GM21390 (cell line): ENCODE measurements at regions not wholly inside any gene's neighbourhood (a gene's known extent, or its start where the extent isn't known, plus 50 kb on each side); places are given as distances from the start of the nearest gene placed in this dataset.
"Not testable (repeated sequence)": the region's sequence is repeated elsewhere in the genome, so short reads cannot be mapped to it uniquely, and the experiment has no call there.

Experiments used
- ATAC-seq: cut with Tn5 transposase; IDR thresholded peaks from one replicate; pipeline ENCODE4 v1.9.1; 2021; ENCODE audit not compliant: unreplicated experiment

DNA sequence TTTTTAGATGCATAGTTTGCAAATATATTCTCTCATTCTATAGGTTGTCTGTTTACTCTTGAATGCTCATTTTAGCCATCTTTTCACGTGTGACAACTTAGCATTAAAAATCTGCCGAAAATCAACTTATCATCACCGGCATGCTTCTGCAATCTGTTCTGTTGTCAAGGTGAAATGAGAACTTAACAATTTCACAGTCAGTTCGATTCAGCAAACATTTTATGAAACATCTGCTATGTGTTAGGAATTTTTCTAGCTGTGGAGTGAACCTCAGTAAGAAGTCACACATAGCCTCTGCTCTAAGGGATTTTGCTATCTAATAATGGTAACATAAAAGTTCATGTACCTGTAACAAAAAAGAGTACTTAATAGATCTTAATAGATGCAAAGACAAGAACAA is 256.1 kb downstream of the ZWINT start:
- ATAC-seq: no peak

DNA sequence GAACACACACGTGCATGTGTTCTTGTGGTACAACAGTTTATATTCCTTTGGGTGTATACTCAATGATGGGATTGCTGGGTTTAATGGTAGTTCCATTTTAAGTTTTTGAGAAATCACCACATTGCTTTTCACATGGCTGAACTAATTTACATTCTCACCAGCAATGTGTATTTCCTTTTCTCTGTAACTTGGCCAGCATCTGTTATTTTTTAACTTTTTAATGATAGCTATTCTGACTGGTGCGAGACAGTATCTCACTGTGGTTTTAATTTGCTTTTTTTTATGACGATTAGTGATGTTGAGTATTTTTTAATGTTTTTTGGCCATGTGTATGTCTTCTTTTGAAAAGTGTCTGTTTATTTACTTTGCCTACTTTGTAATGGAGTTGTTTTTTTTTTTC is 256.6 kb downstream of the ZWINT start:
- no peak for ATAC-seq

DNA sequence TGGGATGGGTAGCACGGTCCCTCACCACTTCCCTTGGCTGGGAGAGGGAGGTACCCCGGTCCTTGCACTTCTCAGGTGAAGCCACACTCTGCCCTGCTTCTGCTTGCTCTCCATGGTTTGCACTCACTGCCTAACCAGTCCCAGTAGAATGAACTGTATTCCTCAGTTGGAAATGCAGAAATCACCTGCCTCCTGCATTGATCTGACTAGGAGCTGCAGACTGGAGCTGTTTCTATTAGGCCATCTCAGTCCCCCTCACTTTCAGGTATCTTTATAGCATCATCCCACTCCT is 264.9 kb downstream of the ZWINT start:
- ATAC-seq: no peak

DNA sequence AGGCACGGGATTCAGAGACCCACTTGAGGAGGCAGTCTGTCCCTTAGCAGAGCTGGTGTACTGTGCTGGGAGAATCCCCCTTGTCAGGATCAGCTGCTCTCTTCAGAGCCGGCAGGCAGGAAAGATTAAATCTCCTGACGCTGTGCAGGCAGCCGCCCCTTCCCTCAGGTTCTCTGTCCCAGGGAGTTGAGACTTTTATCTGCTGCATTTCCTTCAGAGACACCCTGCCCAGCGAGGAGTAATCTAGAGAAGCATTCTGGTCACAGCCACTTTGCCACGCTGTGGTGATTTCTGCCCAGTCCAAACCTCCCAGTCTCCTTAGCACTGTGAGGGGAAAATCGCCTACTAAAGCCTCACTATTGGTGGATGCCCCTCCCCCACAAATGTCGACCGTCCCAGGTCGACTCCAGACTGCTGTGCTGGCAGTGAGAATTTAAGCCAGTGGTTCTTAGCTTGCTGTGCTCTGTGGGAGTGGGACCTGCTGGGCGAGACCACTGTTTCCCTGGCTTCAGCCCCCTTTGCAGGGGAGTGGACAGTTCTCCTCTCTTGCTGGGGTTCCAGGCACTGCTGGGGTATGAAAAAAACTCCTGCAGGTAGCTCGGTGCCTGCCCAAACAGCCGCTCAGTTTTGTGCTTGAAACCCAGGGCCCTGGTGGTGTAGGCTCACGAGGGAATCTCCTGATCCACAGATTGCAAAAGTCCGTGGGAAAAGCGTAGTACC is 265.4 kb downstream of the ZWINT start:
- ATAC-seq: no peak

DNA sequence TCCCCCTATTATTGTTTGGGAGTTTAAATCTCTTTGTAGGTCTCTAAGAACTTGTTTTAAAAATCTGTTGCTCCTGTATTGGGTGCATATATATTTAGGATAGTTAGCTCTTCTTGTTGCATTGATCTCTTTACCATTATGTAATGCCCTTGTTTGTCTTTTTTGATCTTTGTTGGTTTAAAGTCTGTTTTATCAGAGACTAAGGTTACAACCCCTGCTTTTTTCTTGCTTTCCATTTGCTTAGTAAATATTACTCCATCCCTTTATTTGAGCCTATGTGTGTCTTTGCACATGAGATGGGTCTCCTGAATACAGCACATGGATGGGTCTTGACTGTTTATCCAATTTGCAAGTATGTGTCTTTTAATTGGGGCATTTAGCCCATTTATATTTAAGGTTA is 267.4 kb downstream of the ZWINT start:
- ATAC-seq: not testable (repeated sequence)

DNA sequence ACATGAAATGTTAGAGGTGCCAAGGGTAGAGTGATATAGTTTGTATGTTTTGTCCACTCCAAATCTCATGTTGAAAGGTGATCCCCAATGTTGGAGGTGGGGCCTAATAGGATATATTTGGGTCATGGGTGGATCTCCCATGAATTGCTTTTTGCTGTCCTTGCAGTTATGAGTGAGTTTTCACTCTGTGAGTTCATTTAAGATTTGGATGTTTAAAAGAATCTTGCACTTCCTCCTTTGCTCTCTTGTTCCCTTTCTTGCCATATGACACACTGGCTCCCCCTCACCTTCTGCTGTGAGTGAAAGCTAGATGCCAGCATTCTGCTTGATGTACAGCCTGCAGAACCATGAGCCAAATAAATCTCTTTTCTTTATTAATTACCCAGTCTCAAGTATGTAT is 269.2 kb downstream of the ZWINT start:
- no peak for ATAC-seq

DNA sequence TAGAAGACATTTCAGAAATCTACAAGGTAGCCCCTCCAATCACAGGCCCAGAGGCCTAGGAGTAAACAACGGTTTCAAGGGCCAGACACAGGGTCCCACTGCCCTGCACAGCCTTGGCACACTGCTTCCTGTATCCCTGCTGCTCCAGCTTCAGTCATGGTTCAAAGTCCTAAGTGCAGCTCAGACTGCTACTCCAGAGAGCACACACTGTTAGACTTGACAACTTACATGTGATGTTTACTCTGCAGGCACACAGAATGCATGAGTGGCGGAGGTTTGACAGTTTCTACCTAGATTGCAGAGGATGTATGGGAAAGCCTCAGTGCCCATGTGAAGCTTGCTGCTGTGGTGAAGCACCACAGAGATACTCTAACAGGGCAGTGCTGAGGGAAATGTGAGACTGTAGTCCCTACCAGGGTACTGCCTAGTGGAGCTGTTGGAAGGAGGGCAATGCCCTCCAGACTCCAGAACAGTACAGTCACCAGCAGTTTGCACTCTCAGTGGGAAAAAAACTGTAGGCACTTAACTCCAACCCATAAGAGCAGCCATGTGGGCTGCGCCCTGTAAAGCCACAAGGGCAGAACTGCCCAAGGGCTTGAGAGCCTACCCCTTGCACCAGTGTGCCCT is 270.0 kb downstream of the ZWINT start:
- ATAC-seq: no peak

DNA sequence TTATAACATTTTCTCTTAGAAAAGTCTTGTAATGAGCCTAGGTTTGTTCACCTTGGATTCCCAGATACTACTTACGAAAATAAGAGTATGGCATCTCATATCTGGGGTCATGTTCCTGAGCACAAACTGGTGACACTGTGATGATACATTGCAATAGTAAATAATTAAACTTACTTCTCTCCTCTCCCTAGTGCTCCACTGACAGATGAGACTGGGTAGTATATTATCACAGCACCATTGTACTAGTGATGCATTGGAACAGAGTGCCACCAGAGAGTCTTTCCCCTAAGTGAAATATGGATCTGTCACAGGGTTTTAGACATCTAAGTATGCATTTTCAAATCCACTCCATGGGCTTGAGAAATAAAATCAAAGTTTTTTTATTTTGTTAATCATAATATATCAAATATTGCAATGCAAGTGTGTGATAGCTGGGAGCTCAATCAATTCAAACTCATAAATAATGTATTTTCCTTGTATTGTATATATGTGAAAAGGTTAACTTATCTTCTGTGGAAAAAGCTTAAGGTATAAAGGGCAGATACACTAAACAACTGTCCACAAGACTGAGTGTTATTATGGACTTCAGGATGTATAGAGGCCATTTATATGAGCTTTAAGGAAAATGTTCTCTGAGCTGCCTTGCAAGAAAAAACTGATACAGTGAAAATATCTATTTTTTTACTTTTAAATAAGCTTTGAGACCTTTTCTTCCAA is 275.5 kb downstream of the ZWINT start:
- ATAC-seq: no peak

DNA sequence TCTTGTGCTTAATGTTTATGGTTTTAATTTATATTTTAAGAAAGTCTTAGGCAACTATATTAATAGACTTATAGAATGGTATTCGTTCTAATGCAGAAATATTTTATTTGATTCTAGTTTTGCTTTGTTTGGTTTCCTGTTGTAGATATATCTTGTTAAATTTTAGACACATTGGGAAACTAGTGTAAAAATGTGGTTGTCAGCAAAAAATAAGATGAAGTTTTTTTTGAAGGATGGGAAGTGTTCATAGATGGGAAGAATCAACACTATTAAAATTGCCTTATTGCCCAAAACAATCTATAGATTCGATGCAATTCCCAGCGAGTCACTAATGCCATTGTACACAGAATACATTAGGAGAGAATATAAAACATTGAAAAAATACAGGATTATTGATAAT is 278.9 kb downstream of the ZWINT start:
- ATAC-seq: no peak

DNA sequence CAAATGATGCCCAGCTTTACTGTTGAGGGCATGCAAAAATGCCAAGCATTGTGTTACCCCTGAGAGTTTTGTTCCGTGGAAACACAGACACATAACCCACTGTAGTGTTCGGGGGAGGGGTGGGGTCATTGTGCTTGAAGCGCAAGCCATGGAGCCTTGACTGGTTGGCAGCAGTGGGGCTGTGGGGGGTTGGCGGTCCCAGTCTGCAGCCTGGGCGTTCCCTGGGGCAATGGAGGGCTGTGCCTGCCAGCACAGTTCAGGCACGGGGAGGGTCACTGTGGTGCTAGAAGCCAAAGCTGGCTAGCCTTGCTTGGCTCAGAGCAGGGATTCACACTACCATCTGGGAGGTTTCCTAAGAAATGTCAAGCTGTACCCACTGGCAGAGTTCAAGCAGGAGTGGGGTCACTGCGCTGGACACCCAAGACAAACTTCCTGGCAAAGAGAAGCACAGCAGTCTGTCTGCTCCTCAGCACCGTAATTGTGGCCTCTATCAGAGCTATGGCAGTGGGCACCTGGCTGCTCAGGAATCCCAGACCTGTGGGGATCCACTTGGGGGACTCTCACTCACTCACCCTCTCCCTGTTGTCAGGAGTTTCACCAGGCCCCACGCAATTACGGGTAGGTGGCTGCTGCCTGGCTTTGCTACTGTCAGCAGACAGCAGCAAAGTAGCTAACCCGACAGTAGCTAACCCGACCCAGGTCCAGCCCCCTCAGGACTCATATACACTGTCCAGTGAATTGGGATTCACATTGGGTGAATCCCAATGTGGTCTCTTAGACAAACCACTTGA is 292.4 kb downstream of the ZWINT start:
- ATAC-seq: no peak

DNA sequence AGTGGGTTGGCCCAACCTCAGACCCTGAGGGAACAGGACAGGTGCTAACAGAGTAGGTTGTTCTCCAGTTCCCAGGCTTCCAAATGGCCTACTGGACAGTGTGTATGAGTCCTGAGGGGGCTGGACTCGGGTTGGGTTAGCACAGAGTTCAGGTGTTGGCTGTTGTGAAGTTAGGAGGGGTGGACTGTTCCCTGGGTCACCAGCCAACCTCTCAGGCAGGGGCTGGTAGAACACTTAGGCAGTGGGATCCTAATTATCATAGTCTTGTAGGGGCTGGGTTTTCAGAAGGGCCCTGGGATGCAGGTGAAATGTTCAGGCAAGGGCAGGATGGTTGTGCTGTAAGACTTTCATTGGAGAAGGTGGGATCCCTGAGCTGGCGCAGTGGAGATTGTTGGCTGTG is 293.0 kb downstream of the ZWINT start:
- no peak for ATAC-seq

DNA sequence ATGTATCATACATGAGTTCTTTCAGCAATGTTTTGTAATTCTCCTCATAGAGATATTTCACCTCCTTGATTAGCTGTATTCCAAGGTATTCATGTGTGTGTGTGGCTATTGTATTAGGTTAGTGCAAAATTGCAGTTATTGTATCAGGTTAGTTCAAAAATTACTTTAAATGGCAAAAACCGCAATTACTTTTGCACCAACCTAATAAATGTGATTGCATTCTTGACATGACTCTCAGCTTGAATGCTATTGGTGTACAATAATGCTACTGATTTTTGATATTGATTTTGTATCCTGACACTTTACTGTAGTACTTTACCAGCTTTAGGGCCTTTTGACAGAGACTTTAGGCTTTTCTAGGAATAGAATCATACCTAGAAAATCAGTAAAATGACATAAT is 297.4 kb downstream of the ZWINT start:
- ATAC-seq: no peak

DNA sequence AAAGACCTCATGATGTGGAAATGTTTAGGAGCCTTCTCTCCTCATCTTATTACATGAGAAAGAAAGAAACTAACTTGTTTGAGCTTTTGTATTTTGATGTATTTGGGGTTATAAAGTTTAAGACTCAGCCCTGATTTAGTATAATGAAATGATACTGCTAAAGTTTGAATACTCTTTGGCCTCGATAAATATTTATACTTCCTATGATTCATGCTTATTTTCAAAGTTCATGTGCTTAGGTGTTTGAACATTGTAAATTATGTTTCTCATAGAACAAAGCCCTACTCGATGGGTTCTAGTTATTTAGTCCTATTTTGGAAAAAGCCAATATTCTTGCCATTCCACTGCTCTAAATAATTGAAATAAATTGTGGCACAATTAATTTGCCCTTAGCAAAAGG is 303.2 kb downstream of the ZWINT start:
- no peak for ATAC-seq

DNA sequence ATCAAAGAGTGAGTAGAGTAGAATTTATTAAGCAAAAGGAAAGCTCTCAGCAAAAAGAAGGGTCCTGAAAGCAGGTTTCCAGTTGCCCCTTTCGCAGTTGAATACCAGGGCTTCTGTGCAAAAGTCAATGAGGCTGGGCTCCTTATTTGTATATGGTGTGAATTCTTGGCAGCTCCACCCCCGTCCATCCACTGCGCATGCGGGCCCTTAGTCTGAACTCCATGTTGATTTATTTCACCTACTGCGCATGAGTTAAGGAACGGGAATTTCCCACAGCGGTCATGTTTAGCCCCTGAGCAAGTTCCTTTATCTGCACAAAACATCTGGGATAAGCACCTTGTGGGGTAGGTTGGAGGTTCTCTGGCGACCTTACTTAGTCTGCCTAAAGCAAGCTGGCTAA is 325.6 kb downstream of the ZWINT start:
- ATAC-seq: no peak

DNA sequence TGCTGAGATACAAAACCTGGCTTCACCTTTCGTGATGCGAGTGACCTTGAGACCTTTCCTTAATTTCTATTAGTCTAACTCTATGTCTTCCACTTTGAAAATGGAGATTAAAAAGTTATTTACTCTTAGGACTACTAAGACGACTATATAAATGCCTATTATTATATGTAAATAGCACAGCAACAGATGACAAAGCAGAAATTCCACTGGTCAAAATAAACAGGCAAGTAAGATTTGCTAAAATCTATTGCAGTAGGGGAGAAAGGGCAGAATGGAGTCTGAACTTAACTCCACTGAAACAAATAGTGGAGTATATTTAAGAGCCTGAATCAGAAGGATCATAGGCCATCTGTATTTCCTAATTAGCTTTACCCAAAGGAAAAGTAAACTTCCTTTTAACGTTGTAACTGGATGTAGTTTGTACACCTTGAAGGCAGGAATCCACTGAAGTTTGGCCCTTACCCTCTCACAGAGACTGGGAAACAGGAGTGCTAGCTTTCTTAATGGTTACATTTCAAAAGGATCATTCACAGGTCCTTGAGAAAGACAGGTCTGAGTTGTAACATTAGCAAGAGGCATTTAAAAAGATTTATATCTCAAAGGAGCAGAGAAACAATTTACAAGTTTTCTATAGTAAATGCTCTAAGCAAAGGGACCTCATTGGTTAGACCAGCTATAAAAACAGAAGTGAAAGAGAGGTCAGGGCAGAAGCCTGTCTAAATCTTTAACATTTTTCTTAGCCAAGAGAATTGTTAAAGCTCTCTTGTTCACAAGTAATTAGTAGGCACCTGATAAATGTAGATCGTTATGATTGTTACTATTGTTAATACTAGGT is 332.5 kb downstream of the ZWINT start:
- no peak for ATAC-seq

DNA sequence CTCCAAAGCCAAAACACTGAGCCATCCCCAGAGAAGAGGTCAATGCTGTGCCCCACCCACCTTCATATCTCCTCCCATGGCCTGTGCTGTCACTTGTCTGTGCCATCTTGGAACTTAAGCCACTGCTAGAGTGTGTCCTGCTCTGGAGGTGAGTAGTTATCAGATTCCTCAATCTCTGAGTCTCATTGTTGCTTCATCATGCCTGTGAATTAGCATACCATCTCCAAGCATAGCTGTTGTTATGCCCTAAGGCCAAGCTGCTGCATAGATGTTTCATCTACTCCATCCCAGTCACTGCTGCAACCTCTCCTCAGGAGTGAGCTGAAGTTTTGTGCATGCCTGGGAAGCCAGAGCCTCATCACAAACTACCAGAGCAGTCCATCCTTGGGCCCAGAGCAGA is 349.0 kb downstream of the ZWINT start:
- no peak for ATAC-seq

DNA sequence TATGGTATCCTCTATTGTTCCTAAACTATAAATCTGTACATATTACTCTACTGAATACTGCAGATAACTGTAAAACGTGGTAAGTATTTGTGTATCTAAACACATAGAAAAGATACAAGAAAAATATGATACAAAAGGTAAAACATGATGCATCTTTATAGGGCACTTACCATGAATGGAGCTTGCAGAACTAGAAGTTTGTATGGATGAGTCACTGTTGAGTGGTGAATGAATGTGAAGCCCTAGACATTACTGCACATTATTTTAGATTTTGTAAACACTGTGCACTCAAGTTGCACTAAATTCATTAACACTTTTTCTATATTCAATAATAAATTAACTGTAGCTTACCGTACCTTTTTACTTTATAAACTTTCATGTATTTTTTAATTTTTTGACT is 357.5 kb downstream of the ZWINT start:
- ATAC-seq: no peak

DNA sequence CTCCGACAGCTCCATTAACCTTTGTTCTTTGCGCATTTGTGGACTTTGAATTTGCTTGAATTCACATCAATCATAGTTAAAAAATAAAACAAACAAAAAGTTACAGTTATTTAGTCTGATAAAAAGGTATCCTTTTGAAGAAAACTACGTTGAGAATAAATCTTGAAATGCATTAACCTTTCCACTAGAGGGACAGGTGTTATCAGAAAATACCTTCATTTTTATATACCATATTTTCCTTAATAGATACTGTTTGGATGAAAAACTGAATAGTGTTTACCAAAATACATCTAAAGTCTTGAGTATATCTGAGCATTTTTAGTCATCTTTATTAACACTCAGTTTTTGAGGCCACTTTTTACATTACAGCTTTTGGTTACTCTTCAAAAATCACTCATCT is 371.9 kb downstream of the ZWINT start:
- no peak for ATAC-seq

DNA sequence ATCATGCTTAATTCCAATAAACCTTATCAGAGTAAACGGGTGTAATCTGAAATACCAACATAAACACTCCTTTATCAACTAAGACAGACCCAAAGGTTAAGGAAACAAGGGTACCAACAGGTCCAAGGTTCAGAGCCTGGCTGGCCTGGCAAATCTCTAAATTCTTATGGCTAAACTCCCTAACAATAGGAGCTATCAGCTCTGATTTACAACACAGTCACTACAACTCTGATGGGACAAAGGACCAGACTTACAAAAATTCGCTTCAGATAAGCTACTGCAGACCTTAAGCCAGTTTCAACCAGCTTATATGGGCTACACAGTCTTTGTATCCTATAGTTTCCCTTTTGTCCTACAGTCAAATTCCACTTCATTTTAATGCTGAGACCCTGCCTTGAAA is 381.9 kb downstream of the ZWINT start:
- no peak for ATAC-seq

DNA sequence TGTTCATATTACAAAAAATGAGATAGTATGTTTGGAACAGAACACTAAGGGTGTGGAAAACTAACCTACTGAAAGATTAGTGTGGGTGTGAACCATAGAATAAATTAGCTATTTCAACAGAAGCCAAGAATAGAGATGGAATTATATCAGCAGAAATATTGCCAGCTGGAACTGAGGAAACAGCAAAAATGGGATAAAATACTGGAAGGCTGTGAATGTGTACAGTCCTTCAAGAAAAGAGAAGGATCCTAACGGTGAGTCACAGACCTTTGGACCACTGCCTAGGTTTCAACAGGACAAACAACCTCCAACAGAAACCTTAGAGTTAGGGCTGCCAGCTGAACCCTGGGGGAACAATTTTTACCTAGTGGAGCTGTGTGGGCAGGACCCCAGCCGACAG is 395.0 kb downstream of the ZWINT start:
- no peak for ATAC-seq

DNA sequence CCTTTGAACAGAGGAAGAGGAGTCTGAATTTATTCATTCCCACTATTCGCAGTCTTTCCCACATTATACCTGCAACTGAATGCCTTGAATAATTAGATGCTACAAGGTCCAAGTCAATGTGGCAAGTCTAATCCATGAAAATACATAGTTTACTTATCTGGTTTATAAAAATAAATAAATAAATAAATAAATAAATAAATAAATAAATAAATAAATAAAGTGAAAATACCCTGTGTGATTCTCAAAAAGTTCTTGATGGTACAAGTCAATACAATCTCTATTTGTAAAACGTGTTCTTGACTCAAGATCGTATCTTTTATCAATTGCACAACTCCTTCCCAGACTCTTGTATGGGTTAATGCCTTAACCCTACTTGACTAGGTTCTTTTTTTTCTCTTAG is 417.7 kb downstream of the ZWINT start:
- ATAC-seq: no peak
